HG02973 (cell line): ENCODE measurements at regions not wholly inside any gene's neighbourhood (a gene's known extent, or its start where the extent isn't known, plus 50 kb on each side); places are given as distances from the start of the nearest gene placed in this dataset.
"Not testable (repeated sequence)": the region's sequence is repeated elsewhere in the genome, so short reads cannot be mapped to it uniquely, and the experiment has no call there.

Source experiments
- ATAC-seq: cut with Tn5 transposase; IDR thresholded peaks from one replicate; pipeline ENCODE4 v1.9.1; 2021; ENCODE audit warnings: moderate library complexity; ENCODE audit not compliant: unreplicated experiment

DNA sequence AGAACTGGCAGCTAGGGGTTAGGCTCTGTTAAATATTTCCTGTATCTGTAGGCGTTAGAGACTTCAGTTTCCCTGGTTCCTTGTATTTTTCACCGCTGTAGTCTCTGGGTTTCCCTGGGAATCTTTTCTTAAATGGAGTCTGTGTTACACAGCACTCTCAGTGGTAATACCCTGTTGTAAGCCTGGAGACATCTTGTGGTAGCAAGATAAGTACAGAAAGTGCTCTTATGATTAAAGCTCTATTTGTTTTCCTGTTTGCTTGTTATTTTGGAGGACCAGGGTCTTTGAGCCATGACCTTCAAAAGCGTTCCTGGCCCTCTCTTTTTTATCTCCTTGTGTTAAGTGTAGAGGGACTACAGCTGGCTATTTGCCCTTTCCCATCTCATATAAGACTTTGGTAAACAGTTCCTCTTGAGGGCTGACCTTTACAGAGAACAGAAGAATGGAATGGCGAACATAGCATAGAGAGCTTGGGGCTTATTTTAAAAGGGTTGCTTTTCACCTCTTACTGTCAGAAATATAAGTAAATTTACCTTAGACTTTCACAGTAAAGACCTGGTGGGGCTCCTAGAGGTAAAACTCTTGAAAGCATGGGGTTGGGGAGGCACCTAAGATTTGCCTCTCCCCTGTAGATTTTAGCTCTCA, 782.5 kb downstream of the FAT4 start:
- ATAC-seq = no peak

DNA sequence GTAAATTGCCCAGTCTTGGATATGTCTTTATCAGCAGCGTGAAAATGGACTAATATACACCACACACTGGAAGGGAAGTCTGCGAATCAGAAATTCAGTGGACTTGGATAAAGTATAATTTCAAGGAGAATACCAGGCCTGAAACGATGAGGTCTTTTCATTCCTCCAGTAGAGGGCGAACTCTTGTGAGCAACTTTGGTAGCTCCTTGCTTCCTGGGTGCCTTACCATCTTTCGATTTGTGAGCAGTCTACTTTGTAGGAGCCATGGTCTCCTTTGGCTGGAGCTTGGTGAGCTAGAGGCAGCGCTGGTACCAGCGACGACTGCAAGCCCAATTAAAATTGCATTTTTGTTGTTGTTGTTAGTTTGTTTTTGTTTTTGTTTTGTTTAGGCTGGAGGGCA, 791.9 kb downstream of the FAT4 start:
- ATAC-seq = no peak

DNA sequence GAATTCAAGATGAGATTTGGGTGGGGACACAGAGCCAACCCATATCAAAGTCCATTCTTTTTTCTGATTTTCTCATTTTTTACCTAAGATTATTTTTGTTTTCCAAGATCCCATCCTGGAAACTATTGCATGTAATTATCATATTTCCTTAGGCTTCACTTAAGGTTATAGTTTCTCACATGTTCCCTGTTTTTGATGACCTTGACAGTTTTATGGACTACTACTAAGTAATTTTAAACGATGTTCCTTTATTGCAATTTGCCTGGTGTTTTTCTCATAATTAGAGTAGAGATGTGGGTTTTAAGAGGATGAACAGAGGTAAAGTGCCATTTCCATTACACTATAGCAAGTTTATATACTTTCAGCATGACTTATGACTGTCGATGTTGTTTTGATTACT, 795.1 kb downstream of the FAT4 start:
- ATAC-seq = no peak

DNA sequence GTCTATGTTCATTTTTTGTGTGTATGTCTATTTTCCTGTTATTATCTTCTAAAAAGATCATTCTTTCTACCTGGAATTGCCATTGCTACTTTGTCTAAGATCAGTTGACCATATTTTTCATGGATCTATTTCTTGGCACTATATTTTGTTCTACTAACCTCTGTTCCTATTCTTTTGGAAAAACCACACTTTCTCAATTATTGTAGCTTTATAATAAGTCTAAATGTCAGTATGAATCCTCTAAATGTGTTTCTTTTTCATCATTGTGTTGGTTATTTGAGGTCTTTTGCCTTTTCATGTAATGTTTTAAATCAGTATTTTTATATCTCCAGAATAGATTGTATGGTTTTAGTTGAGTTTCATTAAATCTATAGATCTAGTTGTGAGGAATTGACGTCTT, 798.3 kb downstream of the FAT4 start:
- ATAC-seq = no peak

DNA sequence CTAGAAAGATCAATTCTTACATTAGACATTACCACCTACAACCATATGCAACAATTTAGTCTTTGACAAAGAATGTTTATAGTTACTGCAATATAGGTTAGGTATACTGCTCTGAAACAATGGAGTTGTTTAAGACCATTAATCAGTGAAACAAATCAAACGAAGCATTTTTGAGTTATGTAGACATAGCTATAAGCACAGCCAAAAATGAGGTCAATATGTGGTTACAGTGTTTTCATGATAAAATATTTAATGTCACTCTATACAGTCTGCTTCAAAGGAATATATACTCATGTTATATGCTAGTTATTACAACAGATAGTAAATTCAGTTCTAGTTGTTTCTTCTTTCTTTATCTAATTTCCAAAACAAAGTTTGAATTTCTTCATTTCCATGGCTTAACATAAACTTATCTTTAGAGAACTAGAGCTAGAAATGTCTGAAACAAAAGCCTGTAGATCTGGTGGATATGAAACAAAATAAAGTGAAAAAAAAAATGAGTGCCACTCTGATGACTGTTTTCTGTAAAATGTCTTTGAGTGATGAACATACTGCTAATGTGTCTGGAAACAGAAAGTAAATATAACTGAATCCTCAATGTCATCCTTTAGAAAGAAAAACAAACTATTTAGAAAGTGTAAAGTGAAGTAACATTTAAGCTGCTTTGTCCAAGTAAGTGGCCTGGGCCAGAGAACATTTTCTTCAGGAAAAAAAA, 809.0 kb downstream of the FAT4 start:
- ATAC-seq = no peak

DNA sequence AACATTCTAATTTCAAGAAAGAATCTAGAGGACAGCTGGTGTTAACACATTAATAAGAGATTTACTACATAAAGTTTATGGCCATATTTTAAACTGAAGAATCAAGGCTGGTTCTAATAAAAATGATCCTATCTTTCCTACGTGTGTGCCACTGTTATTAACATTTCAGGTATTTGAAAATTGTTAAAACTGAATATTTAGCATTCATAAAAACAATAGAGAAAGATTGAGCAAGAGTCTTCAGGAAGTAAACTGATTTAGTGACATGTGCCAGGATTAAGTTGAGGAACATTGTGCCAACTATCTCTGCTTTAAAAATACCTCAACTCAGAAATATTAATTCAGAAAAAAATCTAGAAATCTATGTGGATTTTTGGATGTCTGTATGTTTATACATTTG, 810.1 kb downstream of the FAT4 start:
- ATAC-seq = no peak

DNA sequence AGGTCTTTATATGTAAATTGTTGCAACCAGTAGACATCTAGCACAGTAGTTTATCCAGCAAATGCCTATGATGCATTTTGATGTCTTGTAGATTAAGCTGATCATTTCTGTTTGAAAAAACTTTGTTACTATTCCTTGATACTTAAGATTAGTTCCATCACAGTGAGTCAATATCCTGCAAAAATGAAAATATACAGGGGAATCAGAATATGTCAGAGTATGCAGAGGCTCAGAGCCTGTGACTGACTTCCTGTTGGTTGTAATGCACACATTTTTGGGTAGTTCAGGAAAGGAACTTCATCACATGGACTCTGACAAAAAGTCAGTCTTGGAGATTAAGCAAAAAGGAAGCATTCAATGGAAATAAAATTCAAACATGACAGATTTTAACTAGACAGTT, 815.5 kb downstream of the FAT4 start:
- no peak for ATAC-seq

DNA sequence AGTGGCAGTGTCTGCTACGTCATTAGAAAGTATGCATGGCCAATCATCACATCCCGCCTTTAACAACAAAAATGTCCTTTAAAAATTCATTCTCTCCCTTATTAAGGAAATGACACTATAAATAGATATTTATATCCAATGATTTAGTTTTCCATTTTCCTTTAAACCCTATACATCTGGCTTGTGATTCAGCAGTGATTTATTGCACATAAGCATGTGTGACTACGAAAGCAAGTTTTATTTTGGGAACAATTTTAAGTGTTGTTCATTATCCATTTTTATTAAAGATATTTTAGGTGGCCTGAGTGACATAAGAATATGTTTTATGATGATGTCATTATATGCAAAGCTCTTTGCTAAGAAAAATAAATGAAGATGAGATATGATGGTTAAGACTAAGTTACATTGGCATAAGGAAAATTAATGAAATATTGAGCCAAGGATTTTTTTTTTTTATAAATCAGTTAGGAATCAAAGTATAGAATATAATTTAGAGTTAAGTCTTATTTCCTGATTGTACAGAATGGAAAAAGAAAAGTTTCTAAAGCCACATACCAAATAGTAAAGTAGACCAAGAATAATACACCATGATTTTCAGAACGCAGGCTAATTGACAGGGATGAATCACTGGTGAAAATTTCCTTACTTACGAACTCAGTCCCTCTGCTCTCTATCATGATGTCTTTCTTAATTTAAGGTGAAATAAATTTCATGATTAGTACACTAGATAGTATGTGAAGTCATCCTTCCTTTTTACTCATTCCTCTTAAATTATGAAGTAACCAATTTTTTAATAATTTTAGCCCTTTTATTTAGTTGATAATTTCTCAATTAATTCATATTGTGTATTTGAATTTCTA, 822.4 kb downstream of the FAT4 start:
- no peak for ATAC-seq

DNA sequence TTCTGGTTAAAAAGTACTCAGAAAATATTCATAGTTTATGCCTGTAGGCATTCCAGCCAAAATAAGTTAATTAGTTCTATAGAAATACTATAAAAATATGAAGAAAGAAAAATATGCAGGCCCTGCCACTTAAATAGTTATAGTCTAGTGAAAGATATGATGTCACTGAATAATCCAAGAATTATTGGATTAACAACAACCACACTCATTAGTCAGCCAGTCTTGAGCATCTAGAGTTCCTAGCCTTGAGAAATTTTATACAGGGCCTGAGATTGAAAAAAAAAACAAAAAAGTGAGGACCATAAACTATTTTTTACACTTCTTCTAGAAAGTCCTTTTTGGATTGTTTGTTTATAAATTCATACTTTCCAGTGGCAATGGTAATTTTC, 823.0 kb downstream of the FAT4 start:
- ATAC-seq = no peak

DNA sequence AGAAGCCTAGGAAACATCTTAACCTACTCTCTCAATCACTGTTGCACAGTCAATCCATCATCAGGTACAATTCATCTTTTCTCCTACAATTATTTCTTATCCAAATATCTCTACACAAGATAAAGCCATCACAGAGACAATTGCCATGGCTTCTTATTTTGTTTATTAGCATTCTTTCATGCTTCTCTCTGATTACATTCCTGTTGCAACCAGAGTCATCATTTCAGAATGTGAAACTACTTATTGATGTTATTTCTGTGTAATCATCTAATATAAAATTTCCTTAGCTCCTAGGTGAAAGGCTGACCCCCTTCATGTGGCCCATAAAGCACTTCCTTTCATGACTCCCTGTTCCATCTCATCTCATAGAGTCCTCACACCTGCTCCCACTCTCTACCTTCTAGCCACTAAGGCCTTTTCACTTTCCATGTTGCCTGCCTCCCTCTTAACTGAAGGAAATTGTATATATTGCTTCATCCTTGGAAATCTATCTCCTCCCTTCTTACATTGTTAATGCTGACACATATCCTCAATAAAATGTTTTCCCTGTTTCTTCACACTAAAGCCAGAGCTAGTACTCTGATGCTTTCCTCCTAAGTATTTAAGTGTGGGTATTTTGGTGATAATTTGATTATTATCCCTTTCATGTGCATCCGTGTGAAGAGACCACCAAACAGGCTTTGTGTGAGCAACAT, 829.9 kb downstream of the FAT4 start:
- no peak for ATAC-seq

DNA sequence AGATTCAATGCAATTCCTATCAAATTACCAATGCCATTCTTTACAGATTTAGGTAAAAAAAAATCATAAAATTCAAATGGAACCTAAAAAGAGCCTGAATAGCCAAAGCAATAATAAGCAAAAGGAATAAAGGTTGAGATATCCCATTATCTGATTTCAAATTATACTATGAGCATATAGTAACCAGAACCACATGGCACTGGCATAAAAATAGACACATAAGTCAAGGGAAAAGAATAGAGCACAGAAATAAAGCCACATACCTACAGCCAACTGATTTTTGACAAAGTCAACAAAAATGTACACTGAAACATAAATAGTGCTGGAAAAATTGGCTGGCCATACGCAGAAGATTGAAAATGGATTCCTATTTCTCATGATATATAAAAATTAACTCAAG, 853.7 kb downstream of the FAT4 start:
- ATAC-seq = no peak

DNA sequence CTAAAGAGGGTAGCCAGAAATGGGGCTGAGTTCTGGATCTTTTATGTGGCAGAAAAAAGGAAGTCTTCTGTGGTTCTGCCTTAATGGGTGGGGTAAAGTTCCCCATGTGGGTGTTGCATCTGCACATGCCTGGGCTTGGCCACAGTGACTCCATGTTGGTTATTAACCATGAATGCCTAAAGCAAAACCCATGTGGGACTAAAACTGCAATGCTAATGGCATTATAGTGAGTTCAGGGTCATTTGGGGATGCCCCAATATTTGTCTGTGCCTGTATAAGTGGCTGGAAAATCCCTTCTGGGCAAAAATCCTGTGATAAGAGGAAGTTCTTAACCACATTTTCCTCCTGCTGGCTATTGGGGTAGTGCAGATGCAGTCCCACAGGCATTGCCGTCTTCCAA, 857.4 kb downstream of the FAT4 start:
- ATAC-seq = no peak

DNA sequence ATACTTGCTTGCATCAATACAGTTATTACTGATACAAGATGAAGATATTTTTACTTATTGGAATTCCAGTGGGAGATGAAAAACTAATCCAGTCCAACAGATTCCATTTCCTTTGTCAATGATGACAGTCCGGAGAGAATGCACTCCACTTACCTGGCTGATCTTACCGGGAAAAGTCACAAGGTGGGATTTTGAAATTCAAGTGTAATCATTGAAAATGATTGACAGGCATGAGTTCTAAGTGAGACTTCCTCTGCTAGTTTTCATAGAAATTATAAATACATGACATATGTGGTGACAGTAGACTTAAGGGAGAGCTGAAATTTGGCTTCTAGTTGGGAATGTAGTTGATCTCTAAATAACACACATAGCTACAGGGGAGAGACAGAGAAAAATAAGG, 859.9 kb downstream of the FAT4 start:
- ATAC-seq = no peak

DNA sequence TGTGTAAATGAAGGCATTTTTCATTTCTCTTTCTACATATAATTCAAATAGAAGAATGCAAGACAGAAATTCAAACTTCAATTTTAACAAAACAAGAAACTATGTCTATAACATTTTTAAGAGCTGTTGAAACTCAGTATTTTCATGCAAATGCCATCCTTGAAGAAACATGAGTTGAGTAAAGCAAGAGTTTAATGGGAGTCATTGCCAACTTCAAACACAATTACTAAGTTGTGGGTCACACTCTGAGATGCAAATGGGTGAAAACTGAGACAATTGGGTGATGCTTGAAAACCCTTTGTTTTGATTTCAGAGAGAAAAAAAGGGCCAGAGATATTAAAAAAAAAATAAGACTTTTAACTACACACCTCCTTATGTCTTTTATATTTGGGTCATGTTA, 865.9 kb downstream of the FAT4 start:
- no peak for ATAC-seq

DNA sequence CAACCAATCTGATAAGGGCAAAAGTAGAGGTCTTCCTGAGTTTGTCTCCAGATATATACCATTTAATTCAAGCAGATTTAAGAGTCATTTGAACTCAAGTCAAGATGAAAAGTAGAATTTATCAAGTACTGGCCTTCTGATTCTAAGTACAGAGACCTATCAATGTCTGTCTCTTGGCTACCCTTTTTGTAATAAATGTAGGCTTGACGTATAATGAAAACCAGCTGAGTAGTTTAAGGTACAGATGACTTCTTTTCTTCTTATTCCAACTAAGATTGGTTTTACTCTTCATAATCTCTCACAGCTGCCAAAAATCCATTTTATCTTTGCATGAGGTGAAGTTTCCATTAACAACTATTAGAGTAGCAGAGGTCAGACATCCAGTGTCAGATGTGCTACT, 867.6 kb downstream of the FAT4 start:
- no peak for ATAC-seq

DNA sequence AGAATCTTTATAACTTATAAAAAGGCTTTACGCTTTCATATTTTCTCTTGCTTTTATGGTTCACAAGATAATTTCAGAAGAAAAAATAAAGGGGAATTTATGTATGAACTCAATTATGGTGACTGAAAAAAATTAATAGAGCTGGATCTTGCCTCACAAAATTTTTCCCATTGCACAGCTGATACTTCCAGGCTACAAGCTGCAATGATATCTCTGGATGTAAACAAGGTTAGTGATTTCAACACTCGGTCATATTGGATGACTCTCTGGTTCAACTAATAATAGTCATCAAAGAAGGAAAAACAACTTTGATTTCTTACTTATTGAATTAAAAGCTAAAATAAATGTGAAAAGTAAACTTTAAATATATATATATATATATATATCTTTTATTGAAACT, 868.0 kb downstream of the FAT4 start:
- no peak for ATAC-seq

DNA sequence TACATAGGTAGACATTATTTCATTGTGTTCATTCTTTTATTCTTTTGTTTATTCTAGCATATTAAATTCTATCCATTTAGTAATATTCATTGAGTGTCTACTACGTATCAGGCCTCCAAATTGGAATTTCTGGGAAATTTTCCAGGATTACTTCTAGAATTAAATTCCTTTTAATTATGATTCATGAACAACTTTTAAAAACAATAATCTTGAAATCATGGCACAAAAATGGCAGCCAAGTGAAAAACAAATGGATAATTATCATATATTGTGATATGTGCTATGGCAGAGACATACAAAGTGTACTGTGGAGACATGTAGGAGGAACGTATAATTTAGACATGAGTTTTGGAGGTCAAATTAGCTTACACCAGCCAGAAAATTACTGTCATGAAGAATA, 868.5 kb downstream of the FAT4 start:
- ATAC-seq = no peak

DNA sequence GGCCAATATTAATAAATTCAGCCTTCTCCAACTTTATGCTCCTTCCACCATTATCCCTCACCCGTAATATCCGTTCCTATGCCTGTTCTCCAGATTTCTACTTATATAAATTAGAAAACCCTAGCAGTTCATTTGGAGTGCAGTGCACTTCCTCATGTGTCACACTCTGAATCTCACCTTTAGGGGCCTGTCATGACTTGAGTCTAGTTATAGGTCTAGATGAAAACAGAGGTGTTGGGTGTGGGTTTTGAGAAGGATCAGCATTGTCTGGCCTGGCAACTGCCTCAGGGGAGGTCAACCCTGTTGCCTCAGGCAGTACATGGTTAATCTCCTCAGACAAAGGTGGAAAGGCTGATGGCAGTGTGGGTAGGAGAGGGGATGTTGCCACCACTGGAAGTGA, 876.8 kb downstream of the FAT4 start:
- ATAC-seq = no peak

DNA sequence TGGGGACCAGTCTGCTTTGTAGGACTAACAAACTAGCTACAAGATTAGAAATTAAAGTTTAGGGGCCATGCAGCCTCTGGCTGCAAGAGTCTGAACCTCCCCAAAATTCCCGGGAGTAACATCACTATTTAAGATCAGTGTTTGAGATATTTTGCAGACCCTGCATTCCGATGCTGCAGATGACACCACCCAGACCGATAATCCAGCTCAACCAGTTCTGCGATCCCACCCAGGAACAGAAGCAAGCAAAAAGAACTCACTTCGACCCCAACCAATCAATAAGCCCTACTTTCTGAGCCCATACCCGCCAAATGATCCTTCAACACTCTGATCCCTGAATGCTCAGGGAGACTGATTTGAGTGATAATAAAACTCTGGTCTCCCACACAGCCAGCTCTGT, 877.8 kb downstream of the FAT4 start:
- no peak for ATAC-seq

DNA sequence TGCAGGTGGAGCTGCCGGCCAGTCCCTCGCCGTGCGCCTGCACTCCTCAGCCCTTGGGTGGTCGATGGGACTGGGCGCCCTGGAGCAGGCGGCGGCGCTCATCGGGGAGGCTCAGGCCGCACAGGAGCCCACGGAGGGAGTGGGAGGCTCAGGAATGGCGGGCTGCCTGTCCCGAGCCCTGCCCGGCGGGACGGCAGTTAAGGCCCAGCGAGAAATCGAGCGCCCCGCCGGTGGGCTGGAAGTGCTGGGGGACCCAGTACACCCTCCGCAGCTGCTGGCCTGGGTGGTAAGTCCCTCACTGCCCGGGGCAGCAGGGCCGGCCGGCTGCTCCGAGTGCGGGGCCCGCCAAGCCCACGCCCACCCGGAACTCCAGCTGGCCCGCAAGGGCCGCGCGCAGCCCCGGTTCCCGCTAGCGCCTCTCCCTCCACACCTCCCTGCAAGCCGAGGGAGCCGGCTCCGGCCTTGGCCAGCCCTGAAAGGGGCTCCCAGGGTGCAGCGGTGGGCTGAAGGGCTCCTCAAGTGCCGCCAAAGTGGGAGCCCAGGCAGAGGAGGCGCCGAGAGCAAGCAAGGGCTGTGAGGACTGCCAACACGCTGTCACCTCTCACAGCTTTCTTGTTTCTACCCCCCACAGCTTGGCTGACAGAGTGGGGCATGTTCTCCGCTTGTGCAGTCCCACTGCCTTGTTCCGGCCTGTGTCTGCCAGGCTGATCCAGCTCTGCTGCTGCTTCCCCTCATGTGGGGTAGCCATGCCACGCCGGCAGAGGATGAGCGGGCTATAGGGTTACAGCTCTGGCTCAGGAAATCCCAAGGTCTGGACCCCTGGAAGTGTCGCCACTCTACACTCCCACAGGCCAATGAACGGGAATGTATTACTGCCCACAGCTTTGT, 886.7 kb downstream of the FAT4 start:
- ATAC-seq = not testable (repeated sequence)

DNA sequence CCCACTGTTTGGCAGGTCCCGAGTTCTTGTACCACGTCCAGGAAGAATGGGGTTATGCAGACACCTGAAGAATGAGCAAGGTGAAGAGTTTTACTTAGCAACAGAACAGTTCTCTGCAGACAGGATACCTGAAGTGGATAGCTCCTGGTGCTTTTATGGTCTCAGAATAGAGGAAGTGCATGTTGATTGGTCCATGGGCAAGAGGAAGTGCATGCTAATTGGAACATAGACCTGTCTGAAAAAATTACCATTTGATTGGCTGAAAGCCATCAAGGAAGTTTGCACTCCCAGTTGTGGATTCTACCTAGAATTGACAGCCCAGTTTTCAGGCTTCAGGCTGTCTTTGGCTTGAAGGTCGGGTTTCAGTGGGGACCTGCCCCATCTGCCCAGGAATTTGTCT, 887.5 kb downstream of the FAT4 start:
- ATAC-seq = no peak
